ENCODE measurements at regions not wholly inside any gene's neighbourhood (a gene's known extent, or its start where the extent isn't known, plus 50 kb on each side); places are given as distances from the start of the nearest gene placed in this dataset.

DNA sequence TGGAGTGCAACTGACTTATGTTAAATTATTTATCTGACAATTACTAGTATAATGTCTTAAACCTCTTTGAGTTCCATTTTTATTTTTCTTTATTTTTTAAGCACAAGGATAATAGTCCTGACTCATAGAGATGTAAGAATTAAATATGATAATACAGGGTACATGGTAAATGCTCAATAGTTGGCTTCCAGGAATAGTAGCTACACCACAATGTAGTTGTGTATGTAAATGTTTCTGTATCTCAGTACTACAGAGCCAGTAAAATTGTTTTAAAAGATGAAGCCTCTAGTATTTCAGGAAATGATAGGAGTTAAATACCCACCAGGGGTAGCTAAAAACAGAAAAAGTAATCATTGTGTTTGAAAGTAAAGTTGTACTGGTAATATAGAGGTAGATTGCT is 487.4 kb upstream of the IRAK1BP1 start:
- TF ChIP-seq, protein P1, sequence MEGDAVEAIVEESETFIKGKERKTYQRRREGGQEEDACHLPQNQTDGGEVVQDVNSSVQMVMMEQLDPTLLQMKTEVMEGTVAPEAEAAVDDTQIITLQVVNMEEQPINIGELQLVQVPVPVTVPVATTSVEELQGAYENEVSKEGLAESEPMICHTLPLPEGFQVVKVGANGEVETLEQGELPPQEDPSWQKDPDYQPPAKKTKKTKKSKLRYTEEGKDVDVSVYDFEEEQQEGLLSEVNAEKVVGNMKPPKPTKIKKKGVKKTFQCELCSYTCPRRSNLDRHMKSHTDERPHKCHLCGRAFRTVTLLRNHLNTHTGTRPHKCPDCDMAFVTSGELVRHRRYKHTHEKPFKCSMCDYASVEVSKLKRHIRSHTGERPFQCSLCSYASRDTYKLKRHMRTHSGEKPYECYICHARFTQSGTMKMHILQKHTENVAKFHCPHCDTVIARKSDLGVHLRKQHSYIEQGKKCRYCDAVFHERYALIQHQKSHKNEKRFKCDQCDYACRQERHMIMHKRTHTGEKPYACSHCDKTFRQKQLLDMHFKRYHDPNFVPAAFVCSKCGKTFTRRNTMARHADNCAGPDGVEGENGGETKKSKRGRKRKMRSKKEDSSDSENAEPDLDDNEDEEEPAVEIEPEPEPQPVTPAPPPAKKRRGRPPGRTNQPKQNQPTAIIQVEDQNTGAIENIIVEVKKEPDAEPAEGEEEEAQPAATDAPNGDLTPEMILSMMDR (IDR thresholded peaks at IDR 0.05): no peak
- TF ChIP-seq POLR2A (IDR thresholded peaks at IDR 0.05): no peak
